Suprapubic skin (tissue), 4 donors: ENCODE measurements at regions not wholly inside any gene's neighbourhood (a gene's known extent, or its start where the extent isn't known, plus 50 kb on each side); places are given as distances from the start of the nearest gene placed in this dataset.

Experiments used
- CTCF ChIP-seq, 2 donors: fragments of 200-600 bp in 1 of 2; fragments of 450-650 bp in 1 of 2; sonication (generic) in 1 of 2; IDR thresholded peaks; one replicate each; pipeline ENCODE4 v1.5.1; 2016 to 2019; ENCODE audit warnings: antibody characterized with exemption in 2 of 2, mild to moderate bottlenecking in 1 of 2, moderate library complexity in 1 of 2
- EP300 ChIP-seq: sonication (generic); formaldehyde crosslinking; IDR thresholded peaks from one replicate; pipeline ENCODE4 v1.6.1; 2017; ENCODE audit warnings: antibody characterized with exemption
- POLR2A ChIP-seq, 2 donors: fragments of 450-650 bp; IDR thresholded peaks; one replicate each; pipeline ENCODE4 v1.6.1; 2017; ENCODE audit warnings: antibody characterized with exemption in 2 of 2, mild to moderate bottlenecking in 2 of 2, moderate library complexity in 2 of 2
- POLR2AphosphoS5 ChIP-seq, 3 donors: sonication (generic); formaldehyde crosslinking; IDR thresholded peaks; one replicate each; pipeline ENCODE4 v1.6.1; 2017; ENCODE audit warnings: antibody characterized with exemption in 3 of 3

GRCh38 chr15:47184908-47185801 is 532.1 kb upstream of the SEMA6D start:
- no peak for TF ChIP-seq CTCF (IDR thresholded peaks at IDR 0.05)
- no peak for TF ChIP-seq POLR2A (IDR thresholded peaks at IDR 0.05)
- no peak for TF ChIP-seq EP300
- TF ChIP-seq POLR2AphosphoS5 (IDR thresholded peaks at IDR 0.05) = no peak
